GM10266 (cell line): ENCODE measurements at regions not wholly inside any gene's neighbourhood (a gene's known extent, or its start where the extent isn't known, plus 50 kb on each side); places are given as distances from the start of the nearest gene placed in this dataset.

Source experiments
- DNase-seq: peaks from one replicate; pipeline ENCODE4 v3.0.0; 2012; ENCODE audit errors: extremely low spot score
- TF ChIP-seq, protein P1 (sequence below): IDR thresholded peaks from 2 replicates; pipeline ENCODE4 v1.5.1; 2012; ENCODE audit warnings: mild to moderate bottlenecking, low read depth; ENCODE audit not compliant: control insufficient read depth, insufficient read depth; ENCODE audit errors: missing control alignments

- DNase-seq: no peak
- TF ChIP-seq, protein P1, sequence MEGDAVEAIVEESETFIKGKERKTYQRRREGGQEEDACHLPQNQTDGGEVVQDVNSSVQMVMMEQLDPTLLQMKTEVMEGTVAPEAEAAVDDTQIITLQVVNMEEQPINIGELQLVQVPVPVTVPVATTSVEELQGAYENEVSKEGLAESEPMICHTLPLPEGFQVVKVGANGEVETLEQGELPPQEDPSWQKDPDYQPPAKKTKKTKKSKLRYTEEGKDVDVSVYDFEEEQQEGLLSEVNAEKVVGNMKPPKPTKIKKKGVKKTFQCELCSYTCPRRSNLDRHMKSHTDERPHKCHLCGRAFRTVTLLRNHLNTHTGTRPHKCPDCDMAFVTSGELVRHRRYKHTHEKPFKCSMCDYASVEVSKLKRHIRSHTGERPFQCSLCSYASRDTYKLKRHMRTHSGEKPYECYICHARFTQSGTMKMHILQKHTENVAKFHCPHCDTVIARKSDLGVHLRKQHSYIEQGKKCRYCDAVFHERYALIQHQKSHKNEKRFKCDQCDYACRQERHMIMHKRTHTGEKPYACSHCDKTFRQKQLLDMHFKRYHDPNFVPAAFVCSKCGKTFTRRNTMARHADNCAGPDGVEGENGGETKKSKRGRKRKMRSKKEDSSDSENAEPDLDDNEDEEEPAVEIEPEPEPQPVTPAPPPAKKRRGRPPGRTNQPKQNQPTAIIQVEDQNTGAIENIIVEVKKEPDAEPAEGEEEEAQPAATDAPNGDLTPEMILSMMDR: no peak
These were observed 259.7 kb downstream of the MN1 start for GRCh38 chr22:27541836-27542235.

DNA sequence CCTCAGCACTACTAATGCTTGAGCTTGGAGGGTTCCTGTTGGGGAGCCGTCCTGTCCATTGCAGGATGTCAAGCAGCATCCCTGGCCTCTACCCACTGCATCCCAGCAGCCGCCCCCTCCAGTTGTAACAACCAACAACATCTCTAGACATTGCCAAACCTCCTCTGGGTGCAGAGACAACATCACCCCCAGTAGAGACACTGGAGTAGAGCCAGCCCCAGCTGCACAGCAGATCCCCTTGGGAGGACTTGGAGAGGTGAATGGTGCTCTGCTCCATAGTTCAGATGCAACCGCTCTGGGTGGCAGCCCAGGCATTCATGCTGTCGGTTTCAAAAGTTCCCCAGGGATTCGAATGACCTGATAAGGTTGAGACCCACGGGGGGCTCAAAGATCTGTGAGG, 259.0 kb downstream of the MN1 start:
- no peak for DNase-seq
- TF ChIP-seq, protein P1: no peak

DNA sequence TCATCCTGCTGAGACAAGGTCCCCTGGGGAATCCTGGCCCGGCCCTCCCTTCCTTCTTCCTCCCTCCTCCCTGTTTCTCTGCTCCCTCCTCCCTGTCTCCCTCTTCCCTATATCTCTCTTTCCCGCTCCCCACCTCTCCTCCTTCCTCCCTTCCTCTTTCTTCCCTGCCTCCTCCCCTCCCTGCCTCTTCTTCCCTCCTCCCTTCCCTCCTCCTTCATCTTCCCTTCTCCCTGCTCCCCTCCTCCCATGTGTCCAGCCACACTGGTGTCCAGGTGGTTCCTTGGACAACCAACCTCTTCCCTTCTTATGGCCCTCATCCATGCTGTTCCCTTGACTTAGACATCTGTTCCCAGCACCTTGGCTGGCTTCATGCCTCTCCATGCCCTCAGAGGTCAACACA, 258.1 kb downstream of the MN1 start:
- TF ChIP-seq, protein P1: no peak
- DNase-seq: no peak

- TF ChIP-seq, protein P1: no peak
- no peak for DNase-seq
These were observed 256.5 kb downstream of the MN1 start for GRCh38 chr22:27545085-27545484.

DNA sequence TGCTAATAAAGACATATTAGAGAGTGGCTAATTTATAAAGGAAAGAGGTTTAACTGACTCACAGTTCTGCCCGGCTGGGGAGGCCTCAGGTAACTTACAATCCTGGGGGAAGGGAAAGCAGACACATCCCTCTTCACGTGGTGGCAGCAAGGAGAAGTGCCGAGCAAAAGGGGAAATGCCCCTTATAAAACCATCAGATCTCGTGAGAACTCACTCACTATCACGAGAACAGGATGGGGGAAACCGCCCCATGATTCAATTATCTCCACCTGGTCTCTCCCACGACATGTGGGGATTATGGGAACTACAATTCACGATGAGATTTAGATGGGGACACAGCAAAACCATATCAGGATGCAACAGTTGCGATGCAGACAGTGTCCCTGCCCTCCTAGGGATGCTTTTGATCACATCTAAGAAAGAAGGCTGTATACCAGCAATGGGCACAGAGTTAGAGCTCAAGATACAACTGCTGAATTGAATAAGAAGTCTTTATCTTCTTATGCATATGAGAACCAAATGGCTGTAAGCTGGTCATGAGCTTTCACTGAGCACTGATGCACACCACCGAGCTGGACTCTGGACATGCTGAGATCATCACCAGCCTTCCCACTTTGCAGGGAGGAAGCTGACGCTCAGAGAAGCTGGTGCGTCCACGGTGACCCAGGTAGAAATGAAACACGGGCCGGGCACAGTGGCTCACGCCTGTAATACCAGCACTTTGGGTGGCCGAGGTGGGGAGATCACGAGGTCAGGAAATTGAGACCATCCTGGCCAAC, 255.2 kb downstream of the MN1 start:
- no peak for DNase-seq
- TF ChIP-seq, protein P1: no peak

- DNase-seq: no peak
- TF ChIP-seq, protein P1: no peak
These were observed 250.2 kb downstream of the MN1 start for GRCh38 chr22:27551402-27551801.

DNA sequence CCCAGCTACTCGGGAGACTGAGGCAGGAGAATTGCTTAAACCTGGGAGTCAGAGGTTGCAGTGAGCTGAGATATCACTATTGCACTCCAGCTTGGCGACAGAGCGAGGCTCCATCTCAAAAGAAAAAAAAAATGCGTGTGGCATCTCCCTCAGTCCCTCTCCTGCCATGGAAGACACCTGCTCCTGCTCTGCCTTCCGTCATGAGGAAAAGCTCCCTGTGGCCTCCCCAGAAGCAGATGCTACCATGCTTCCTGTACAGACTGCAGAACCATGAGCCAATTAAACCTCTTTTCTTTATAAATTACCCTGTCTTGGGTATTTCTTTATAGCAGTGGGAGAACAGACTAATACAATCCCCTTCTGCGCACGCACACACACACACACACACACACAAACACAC, 249.4 kb downstream of the MN1 start:
- TF ChIP-seq, protein P1: no peak
- DNase-seq: no peak
